ENCODE measurements at regions not wholly inside any gene's neighbourhood (a gene's known extent, or its start where the extent isn't known, plus 50 kb on each side); places are given as distances from the start of the nearest gene placed in this dataset.

DNA sequence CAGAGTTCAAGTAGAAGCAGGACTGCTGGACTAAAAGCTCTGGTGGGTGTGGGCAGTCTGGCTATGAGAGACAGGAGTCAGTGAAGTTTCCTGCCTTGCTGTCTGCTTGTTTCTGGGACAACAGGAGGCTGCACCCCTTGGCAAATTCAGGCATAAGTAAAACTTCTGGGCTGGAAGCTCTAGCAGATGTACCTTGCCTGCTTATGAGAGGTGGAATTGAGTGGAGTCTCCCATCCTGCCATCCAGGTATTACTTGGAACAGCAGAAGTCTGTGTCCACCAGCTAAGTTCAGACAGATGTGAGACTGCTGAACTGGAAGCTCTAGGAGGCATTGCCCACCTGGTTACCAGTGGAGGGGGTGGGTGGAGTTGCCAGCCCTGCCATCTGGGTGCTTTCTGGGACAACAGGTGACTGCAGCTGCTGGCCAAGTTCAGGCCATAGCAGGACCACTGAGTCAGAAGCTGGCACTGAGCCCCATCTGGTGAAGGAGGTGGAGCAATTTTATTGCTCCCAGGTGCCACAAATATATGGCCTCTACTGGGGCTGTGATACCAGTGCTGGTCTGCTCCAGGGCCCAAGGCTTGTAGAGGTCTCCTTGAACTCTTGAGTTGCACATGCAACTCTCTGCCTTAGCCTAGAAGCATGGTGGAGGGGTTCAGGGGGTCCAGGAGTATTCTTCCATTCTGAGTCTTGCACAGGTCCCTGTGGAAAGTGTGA lies 199.4 kb upstream of the FN1 start:
- ChIA-PET POLR2A (no interaction called here), CTCF (interaction anchor here (0.6 to 1.2 kb wide), 5 partner anchors 15 to 296 kb away, joined by 3 to 4 read pairs (median 3); no protein-coding TSS in a partner anchor)
- no peaks in the 10 kb centered on the region; the same call in 1 of the 2 replicates for H3K27me3 Mint-ChIP-seq (ENCODE audit: low read depth)
- H3K36me3 Mint-ChIP-seq, result peaks cover 66% of the 10 kb centered on the region
- ATAC-seq (no peak), DNase-seq (ENCODE audit: low spot score) (no peak)
- no peak overlapping the region for H3K4me3 Mint-ChIP-seq
- TF ChIP-seq, protein P1, sequence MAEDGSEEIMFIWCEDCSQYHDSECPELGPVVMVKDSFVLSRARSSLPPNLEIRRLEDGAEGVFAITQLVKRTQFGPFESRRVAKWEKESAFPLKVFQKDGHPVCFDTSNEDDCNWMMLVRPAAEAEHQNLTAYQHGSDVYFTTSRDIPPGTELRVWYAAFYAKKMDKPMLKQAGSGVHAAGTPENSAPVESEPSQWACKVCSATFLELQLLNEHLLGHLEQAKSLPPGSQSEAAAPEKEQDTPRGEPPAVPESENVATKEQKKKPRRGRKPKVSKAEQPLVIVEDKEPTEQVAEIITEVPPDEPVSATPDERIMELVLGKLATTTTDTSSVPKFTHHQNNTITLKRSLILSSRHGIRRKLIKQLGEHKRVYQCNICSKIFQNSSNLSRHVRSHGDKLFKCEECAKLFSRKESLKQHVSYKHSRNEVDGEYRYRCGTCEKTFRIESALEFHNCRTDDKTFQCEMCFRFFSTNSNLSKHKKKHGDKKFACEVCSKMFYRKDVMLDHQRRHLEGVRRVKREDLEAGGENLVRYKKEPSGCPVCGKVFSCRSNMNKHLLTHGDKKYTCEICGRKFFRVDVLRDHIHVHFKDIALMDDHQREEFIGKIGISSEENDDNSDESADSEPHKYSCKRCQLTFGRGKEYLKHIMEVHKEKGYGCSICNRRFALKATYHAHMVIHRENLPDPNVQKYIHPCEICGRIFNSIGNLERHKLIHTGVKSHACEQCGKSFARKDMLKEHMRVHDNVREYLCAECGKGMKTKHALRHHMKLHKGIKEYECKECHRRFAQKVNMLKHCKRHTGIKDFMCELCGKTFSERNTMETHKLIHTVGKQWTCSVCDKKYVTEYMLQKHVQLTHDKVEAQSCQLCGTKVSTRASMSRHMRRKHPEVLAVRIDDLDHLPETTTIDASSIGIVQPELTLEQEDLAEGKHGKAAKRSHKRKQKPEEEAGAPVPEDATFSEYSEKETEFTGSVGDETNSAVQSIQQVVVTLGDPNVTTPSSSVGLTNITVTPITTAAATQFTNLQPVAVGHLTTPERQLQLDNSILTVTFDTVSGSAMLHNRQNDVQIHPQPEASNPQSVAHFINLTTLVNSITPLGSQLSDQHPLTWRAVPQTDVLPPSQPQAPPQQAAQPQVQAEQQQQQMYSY (CRISPR knock-in tag; IDR thresholded peaks at IDR 0.05), result no peak
- no peak for TF ChIP-seq NFATC4 (CRISPR knock-in tag; IDR thresholded peaks at IDR 0.05)
- TF ChIP-seq ZNF416 (CRISPR knock-in tag; IDR thresholded peaks at IDR 0.05), result no peak
- TF ChIP-seq, protein P2, sequence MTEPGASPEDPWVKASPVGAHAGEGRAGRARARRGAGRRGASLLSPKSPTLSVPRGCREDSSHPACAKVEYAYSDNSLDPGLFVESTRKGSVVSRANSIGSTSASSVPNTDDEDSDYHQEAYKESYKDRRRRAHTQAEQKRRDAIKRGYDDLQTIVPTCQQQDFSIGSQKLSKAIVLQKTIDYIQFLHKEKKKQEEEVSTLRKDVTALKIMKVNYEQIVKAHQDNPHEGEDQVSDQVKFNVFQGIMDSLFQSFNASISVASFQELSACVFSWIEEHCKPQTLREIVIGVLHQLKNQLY (CRISPR knock-in tag; IDR thresholded peaks at IDR 0.05), result no peak
- TF ChIP-seq ZNF317 (CRISPR knock-in tag; IDR thresholded peaks at IDR 0.05; ENCODE audit: borderline replicate concordance, low read depth), result no peak
- TF ChIP-seq ZNF671 (CRISPR knock-in tag; IDR thresholded peaks at IDR 0.05), result no peak
- H3K27ac Mint-ChIP-seq, result no peak overlapping the region
- H3K4me1 Mint-ChIP-seq, result no peaks in the 10 kb centered on the region
- peaks cover 76% of the 10 kb centered on the region for H3K9me3 Mint-ChIP-seq

DNA sequence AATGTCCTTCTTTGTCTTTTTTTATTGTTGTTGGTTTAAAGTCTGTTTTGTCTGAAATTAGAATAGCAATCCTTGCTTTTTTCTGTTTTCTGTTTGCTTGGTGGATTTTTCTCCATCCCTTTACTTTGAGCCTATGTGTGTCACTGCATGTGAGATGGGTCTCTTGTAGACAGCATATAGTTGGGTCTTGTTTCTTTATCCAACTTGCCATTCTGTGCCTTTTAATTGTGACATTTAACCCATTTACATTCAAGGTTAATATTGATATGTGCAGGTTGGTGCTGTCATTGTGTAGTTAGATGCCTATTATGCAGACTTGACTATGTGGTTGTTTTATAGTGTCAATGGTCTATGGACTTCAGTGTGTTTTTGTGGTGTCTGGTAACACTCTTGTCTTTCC lies 197.5 kb upstream of the FN1 start:
- TF ChIP-seq FOXJ3 (CRISPR knock-in tag; IDR thresholded peaks at IDR 0.05; ENCODE audit: borderline replicate concordance) (no peak), ZNF232 (CRISPR knock-in tag; IDR thresholded peaks at IDR 0.05) (no peak), ATF1 (CRISPR knock-in tag; IDR thresholded peaks at IDR 0.05) (no peak), ETV6 (CRISPR knock-in tag; IDR thresholded peaks at IDR 0.05) (no peak), ZNF317 (CRISPR knock-in tag; IDR thresholded peaks at IDR 0.05; ENCODE audit: borderline replicate concordance, low read depth) (no peak), ZNF396 (CRISPR knock-in tag; IDR thresholded peaks at IDR 0.05; ENCODE audit: borderline replicate concordance) (no peak), RORB (CRISPR knock-in tag; IDR thresholded peaks at IDR 0.05) (no peak), PRRX2 (CRISPR knock-in tag; IDR thresholded peaks at IDR 0.05) (no peak), CREM (CRISPR knock-in tag; IDR thresholded peaks at IDR 0.05) (no peak)
- TF ChIP-seq, protein P3, sequence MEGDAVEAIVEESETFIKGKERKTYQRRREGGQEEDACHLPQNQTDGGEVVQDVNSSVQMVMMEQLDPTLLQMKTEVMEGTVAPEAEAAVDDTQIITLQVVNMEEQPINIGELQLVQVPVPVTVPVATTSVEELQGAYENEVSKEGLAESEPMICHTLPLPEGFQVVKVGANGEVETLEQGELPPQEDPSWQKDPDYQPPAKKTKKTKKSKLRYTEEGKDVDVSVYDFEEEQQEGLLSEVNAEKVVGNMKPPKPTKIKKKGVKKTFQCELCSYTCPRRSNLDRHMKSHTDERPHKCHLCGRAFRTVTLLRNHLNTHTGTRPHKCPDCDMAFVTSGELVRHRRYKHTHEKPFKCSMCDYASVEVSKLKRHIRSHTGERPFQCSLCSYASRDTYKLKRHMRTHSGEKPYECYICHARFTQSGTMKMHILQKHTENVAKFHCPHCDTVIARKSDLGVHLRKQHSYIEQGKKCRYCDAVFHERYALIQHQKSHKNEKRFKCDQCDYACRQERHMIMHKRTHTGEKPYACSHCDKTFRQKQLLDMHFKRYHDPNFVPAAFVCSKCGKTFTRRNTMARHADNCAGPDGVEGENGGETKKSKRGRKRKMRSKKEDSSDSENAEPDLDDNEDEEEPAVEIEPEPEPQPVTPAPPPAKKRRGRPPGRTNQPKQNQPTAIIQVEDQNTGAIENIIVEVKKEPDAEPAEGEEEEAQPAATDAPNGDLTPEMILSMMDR (IDR thresholded peaks at IDR 0.05), result no peak
- TF ChIP-seq, protein P4, sequence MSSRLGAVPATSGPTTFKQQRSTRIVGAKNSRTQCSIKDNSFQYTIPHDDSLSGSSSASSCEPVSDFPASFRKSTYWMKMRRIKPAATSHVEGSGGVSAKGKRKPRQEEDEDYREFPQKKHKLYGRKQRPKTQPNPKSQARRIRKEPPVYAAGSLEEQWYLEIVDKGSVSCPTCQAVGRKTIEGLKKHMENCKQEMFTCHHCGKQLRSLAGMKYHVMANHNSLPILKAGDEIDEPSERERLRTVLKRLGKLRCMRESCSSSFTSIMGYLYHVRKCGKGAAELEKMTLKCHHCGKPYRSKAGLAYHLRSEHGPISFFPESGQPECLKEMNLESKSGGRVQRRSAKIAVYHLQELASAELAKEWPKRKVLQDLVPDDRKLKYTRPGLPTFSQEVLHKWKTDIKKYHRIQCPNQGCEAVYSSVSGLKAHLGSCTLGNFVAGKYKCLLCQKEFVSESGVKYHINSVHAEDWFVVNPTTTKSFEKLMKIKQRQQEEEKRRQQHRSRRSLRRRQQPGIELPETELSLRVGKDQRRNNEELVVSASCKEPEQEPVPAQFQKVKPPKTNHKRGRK (CRISPR knock-in tag; IDR thresholded peaks at IDR 0.05; ENCODE audit: borderline replicate concordance), result no peak
- Mint-ChIP-seq H3K36me3 (peaks cover 62% of the 10 kb centered on the region), H3K9me3 (peaks cover 73% of the 10 kb centered on the region), H3K4me1 (no peaks in the 10 kb centered on the region), H3K4me3 (no peak overlapping the region), H3K27ac (no peak overlapping the region), H3K27me3 (ENCODE audit: low read depth) (no peaks in the 10 kb centered on the region; the same call in 1 of the 2 replicates)
- ChIA-PET CTCF (no interaction called here), POLR2A (no interaction called here)
- DNase-seq (ENCODE audit: low spot score) (no peak), ATAC-seq (no peak)
